Stimulated activated effector memory CD8-positive, alpha-beta T cell treated with anti-CD3 and anti-CD28 coated beads, Interleukin-12 subunit alpha, Interleukin-12 subunit beta, amount 100 ng/mL, for 72 hours (primary cell): ENCODE measurements at regions not wholly inside any gene's neighbourhood (a gene's known extent, or its start where the extent isn't known, plus 50 kb on each side); places are given as distances from the start of the nearest gene placed in this dataset.
"Not testable (repeated sequence)": the region's sequence is repeated elsewhere in the genome, so short reads cannot be mapped to it uniquely, and the experiment has no call there.

Source experiments
- ATAC-seq: fragments of 150-1000 bp; cut with Tn5 transposase; 2 replicates; pipeline ENCODE4 v1.10.0; 2021
- DNase-seq, 2 donors: peaks; one replicate each; pipeline ENCODE4 v3.0.0; 2021 to 2022; ENCODE audit warnings: low spot score in 2 of 2
- H3K27ac Mint-ChIP-seq: one replicate; pipeline ENCODE4 v1.8.0; 2022; ENCODE audit warnings: mild to moderate bottlenecking, mixed read lengths
- H3K36me3 Mint-ChIP-seq: one replicate; pipeline ENCODE4 v1.8.0; 2022; ENCODE audit warnings: mild to moderate bottlenecking, mixed read lengths
- H3K4me1 Mint-ChIP-seq: one replicate; pipeline ENCODE4 v1.8.0; 2022; ENCODE audit warnings: mixed read lengths
- H3K4me3 Mint-ChIP-seq: one replicate; pipeline ENCODE4 v1.8.0; 2022; ENCODE audit warnings: mild to moderate bottlenecking, mixed read lengths
- H3K9me3 Mint-ChIP-seq: one replicate; pipeline ENCODE4 v1.8.0; 2022; ENCODE audit warnings: mixed read lengths

- no peaks in the 10 kb centered on the region for H3K36me3 Mint-ChIP-seq
- ATAC-seq (no peak), DNase-seq (no peak)
- H3K4me1 Mint-ChIP-seq: no peaks in the 10 kb centered on the region
- peaks cover 15% of the 10 kb centered on the region for H3K9me3 Mint-ChIP-seq
- no peak overlapping the region for H3K4me3 Mint-ChIP-seq
- H3K27ac Mint-ChIP-seq: no peak overlapping the region
Measured at GRCh38 chr2:122707224-122707824, 951.9 kb downstream of the TSN start.

GRCh38 chr2:122710049-122710448 is 954.6 kb downstream of the TSN start:
- no peaks in the 10 kb centered on the region for H3K4me1 Mint-ChIP-seq
- H3K27ac Mint-ChIP-seq: no peak overlapping the region
- DNase-seq: no peak
- no peaks in the 10 kb centered on the region for H3K36me3 Mint-ChIP-seq
- ATAC-seq: no peak
- peaks cover 24% of the 10 kb centered on the region for H3K9me3 Mint-ChIP-seq
- H3K4me3 Mint-ChIP-seq: no peak overlapping the region

- no peak overlapping the region for H3K4me3 Mint-ChIP-seq
- no peak overlapping the region for H3K27ac Mint-ChIP-seq
- DNase-seq (no peak), ATAC-seq (no peak)
- no peaks in the 10 kb centered on the region for H3K36me3 Mint-ChIP-seq
- peaks cover 17% of the 10 kb centered on the region for H3K9me3 Mint-ChIP-seq
- H3K4me1 Mint-ChIP-seq: no peaks in the 10 kb centered on the region
Measured at GRCh38 chr2:122713800-122714199, 958.3 kb downstream of the TSN start.

- H3K4me3 Mint-ChIP-seq, H3K36me3 Mint-ChIP-seq, ATAC-seq, H3K4me1 Mint-ChIP-seq, DNase-seq, H3K27ac Mint-ChIP-seq: not testable (repeated sequence)
- peaks cover 22% of the 10 kb centered on the region for H3K9me3 Mint-ChIP-seq
Measured at GRCh38 chr2:122720822-122721221, 965.4 kb downstream of the TSN start.

GRCh38 chr2:122734766-122735424 is 979.4 kb downstream of the TSN start:
- no peak for ATAC-seq

GRCh38 chr2:122736279-122736678 is 980.8 kb downstream of the TSN start:
- no peak for DNase-seq
- Mint-ChIP-seq H3K4me3 (no peak overlapping the region), H3K9me3 (peaks cover 12% of the 10 kb centered on the region), H3K27ac (no peak overlapping the region), H3K4me1 (no peaks in the 10 kb centered on the region), H3K36me3 (no peaks in the 10 kb centered on the region)
- no peak for ATAC-seq

More at GRCh38 chr2:122734766-122735424, 979.4 kb downstream of the TSN start:
- no peak for DNase-seq
- Mint-ChIP-seq H3K4me3 (no peak overlapping the region), H3K9me3 (peaks cover 13% of the 10 kb centered on the region), H3K36me3 (no peaks in the 10 kb centered on the region), H3K4me1 (no peaks in the 10 kb centered on the region), H3K27ac (no peak overlapping the region)

GRCh38 chr2:122737429-122738077 is 982.1 kb downstream of the TSN start:
- H3K27ac Mint-ChIP-seq: no peak overlapping the region
- DNase-seq: no peak
- ATAC-seq: no peak

GRCh38 chr2:122739732-122740593 is 984.5 kb downstream of the TSN start:
- DNase-seq: no peak
- no peaks in the 10 kb centered on the region for H3K36me3 Mint-ChIP-seq
- H3K4me3 Mint-ChIP-seq: no peak overlapping the region
- ATAC-seq: no peak
- H3K9me3 Mint-ChIP-seq: peaks cover 5% of the 10 kb centered on the region
- no peaks in the 10 kb centered on the region for H3K4me1 Mint-ChIP-seq
- no peak overlapping the region for H3K27ac Mint-ChIP-seq

More at GRCh38 chr2:122737429-122738077, 982.1 kb downstream of the TSN start:
- Mint-ChIP-seq H3K4me3 (no peak overlapping the region), H3K9me3 (peaks cover 11% of the 10 kb centered on the region), H3K36me3 (no peaks in the 10 kb centered on the region), H3K4me1 (no peaks in the 10 kb centered on the region)

- Mint-ChIP-seq H3K36me3 (no peaks in the 10 kb centered on the region), H3K4me3 (no peak overlapping the region), H3K4me1 (no peaks in the 10 kb centered on the region), H3K27ac (no peak overlapping the region), H3K9me3 (peaks cover 3% of the 10 kb centered on the region)
- DNase-seq (no peak), ATAC-seq (no peak)
Measured at GRCh38 chr2:122740594-122740948, 985.1 kb downstream of the TSN start.

GRCh38 chr2:122741403-122741802 is 986.0 kb downstream of the TSN start:
- Mint-ChIP-seq H3K9me3 (peaks cover 5% of the 10 kb centered on the region), H3K4me1 (no peaks in the 10 kb centered on the region), H3K36me3 (no peaks in the 10 kb centered on the region), H3K4me3 (no peak overlapping the region), H3K27ac (no peak overlapping the region)
- no peak for DNase-seq
- no peak for ATAC-seq

- DNase-seq (no peak), ATAC-seq (no peak)
- no peaks in the 10 kb centered on the region for H3K36me3 Mint-ChIP-seq
- H3K9me3 Mint-ChIP-seq: peaks cover 8% of the 10 kb centered on the region
- no peaks in the 10 kb centered on the region for H3K4me1 Mint-ChIP-seq
- no peak overlapping the region for H3K4me3 Mint-ChIP-seq
- H3K27ac Mint-ChIP-seq: no peak overlapping the region
Measured at GRCh38 chr2:122743021-122743675, 987.7 kb downstream of the TSN start.

GRCh38 chr2:122745603-122746002 is 990.2 kb downstream of the TSN start:
- Mint-ChIP-seq H3K4me3 (no peak overlapping the region), H3K27ac (no peak overlapping the region), H3K9me3 (peaks cover 8% of the 10 kb centered on the region), H3K36me3 (no peaks in the 10 kb centered on the region), H3K4me1 (no peaks in the 10 kb centered on the region)
- ATAC-seq (no peak), DNase-seq (no peak)

GRCh38 chr2:122747670-122748069 is 992.2 kb downstream of the TSN start:
- Mint-ChIP-seq H3K27ac (no peak overlapping the region), H3K4me3 (no peak overlapping the region), H3K9me3 (peaks cover 17% of the 10 kb centered on the region), H3K4me1 (no peaks in the 10 kb centered on the region), H3K36me3 (no peaks in the 10 kb centered on the region)
- ATAC-seq (no peak), DNase-seq (no peak)

- peaks cover 14% of the 10 kb centered on the region for H3K9me3 Mint-ChIP-seq
- H3K4me1 Mint-ChIP-seq: no peaks in the 10 kb centered on the region
- no peak overlapping the region for H3K4me3 Mint-ChIP-seq
- no peak overlapping the region for H3K27ac Mint-ChIP-seq
- ATAC-seq (no peak), DNase-seq (no peak)
- H3K36me3 Mint-ChIP-seq: no peaks in the 10 kb centered on the region
Measured at GRCh38 chr2:122748552-122749011, 993.1 kb downstream of the TSN start.

- DNase-seq (no peak), ATAC-seq (no peak)
- Mint-ChIP-seq H3K9me3 (peaks cover 14% of the 10 kb centered on the region), H3K27ac (no peak overlapping the region), H3K4me1 (no peaks in the 10 kb centered on the region), H3K36me3 (no peaks in the 10 kb centered on the region), H3K4me3 (no peak overlapping the region)
Measured at GRCh38 chr2:122749405-122749804, 994.0 kb downstream of the TSN start.
